Testis (tissue), 2 donors: ENCODE measurements at regions not wholly inside any gene's neighbourhood (a gene's known extent, or its start where the extent isn't known, plus 50 kb on each side); places are given as distances from the start of the nearest gene placed in this dataset.

Source experiments
- DNase-seq: peaks from one replicate; pipeline ENCODE4 v3.0.0-alpha.2; 2019
- H3K27ac ChIP-seq, 2 donors: fragments of 200-600 bp; sonication (generic); one replicate each; pipeline ENCODE4 v1.5.1; 2019
- H3K27me3 ChIP-seq: fragments of 200-600 bp; sonication (generic); one replicate; pipeline ENCODE4 v1.5.1; 2019
- H3K36me3 ChIP-seq: fragments of 200-600 bp; sonication (generic); one replicate; pipeline ENCODE4 v1.5.1; 2017; ENCODE audit warnings: low read depth; ENCODE audit errors: missing control alignments
- H3K4me1 ChIP-seq: fragments of 200-600 bp; sonication (generic); one replicate; pipeline ENCODE4 v1.5.1; 2019
- H3K4me3 ChIP-seq, 2 donors: fragments of 200-600 bp; sonication (generic); one replicate each; pipeline ENCODE4 v1.5.1; 2017 to 2019
- H3K9me3 ChIP-seq: fragments of 200-600 bp; sonication (generic); one replicate; pipeline ENCODE4 v1.5.1; 2017
- CTCF ChIP-seq, 3 experiments: fragments of 450-650 bp in 2 of 3; fragments of 200-600 bp in 1 of 3; sonication (generic) in 1 of 3; IDR thresholded peaks; one replicate each; pipeline ENCODE4 v1.5.1; 2016 to 2019; ENCODE audit warnings: antibody characterized with exemption in 3 of 3, mild to moderate bottlenecking in 2 of 3, moderate library complexity in 1 of 3
- POLR2A ChIP-seq: fragments of 450-650 bp; IDR thresholded peaks from one replicate; pipeline ENCODE4 v1.6.1; 2017; ENCODE audit warnings: antibody characterized with exemption, mild to moderate bottlenecking, moderate library complexity
- intact Hi-C: fragments of 100-400 bp; cut with DNase I; formaldehyde crosslinking; loops from one replicate; pipeline ENCODE4 v1.15.1; 2023; ENCODE audit warnings: low total_unique reads

GRCh38 chr7:45515346-45515745, 58.8 kb upstream of the ADCY1 start:
- intact Hi-C loops: no loop called here
- Histone ChIP-seq H3K27ac (no peak overlapping the region), H3K36me3 (no peaks in the 10 kb centered on the region), H3K9me3 (no peaks in the 10 kb centered on the region), H3K4me3 (no peak overlapping the region), H3K27me3 (no peaks in the 10 kb centered on the region), H3K4me1 (no peaks in the 10 kb centered on the region)
- TF ChIP-seq CTCF (IDR thresholded peaks at IDR 0.05) (no peak), POLR2A (no peak)
- no peak for DNase-seq
